H9 (cell line): ENCODE measurements at regions not wholly inside any gene's neighbourhood (a gene's known extent, or its start where the extent isn't known, plus 50 kb on each side); places are given as distances from the start of the nearest gene placed in this dataset.

Experiments used
- DNase-seq: peaks from one replicate; pipeline ENCODE4 v3.0.0-alpha.2; 2017
- H2AFZ ChIP-seq: one replicate; pipeline ENCODE4 v1.6.1; 2013; ENCODE audit warnings: mild to moderate bottlenecking, low read length, control low read depth, moderate library complexity
- H2AK5ac ChIP-seq: 2 replicates; pipeline ENCODE4 v1.6.1; 2013; ENCODE audit warnings: low read length, control low read depth, mixed read lengths; ENCODE audit not compliant: insufficient read length
- H2BK120ac ChIP-seq: one replicate; pipeline ENCODE4 v1.6.1; 2013; ENCODE audit warnings: low read depth, mild to moderate bottlenecking, low read length, control low read depth, inconsistent platforms; ENCODE audit not compliant: poor library complexity, severe bottlenecking
- H2BK12ac ChIP-seq: 2 replicates; pipeline ENCODE4 v1.6.1; 2013; ENCODE audit warnings: low read length, control low read depth, mixed read lengths, low read depth; ENCODE audit not compliant: insufficient read length
- H2BK15ac ChIP-seq: 2 replicates; pipeline ENCODE4 v1.6.1; 2013; ENCODE audit warnings: low read depth, low read length, control low read depth
- H2BK20ac ChIP-seq: one replicate; pipeline ENCODE4 v1.6.1; 2013; ENCODE audit warnings: low read depth, mild to moderate bottlenecking, low read length, control low read depth, inconsistent platforms; ENCODE audit not compliant: poor library complexity, severe bottlenecking
- H2BK5ac ChIP-seq: 2 replicates; pipeline ENCODE4 v1.6.1; 2013; ENCODE audit warnings: low read length, control low read depth, mixed read lengths; ENCODE audit not compliant: insufficient read length
- H3K14ac ChIP-seq: 2 replicates; pipeline ENCODE4 v1.6.1; 2013; ENCODE audit warnings: low read length, control low read depth; ENCODE audit not compliant: insufficient read depth
- H3K18ac ChIP-seq: 2 replicates; pipeline ENCODE4 v1.6.1; 2013; ENCODE audit warnings: low read depth, mild to moderate bottlenecking, mixed read lengths, low read length, control low read depth; ENCODE audit not compliant: insufficient read length
- H3K23ac ChIP-seq: 2 replicates; pipeline ENCODE4 v1.6.1; 2013; ENCODE audit warnings: low read length, control low read depth, mixed read lengths, low read depth; ENCODE audit not compliant: insufficient read length
- H3K23me2 ChIP-seq: 2 replicates; pipeline ENCODE4 v1.6.1; 2013; ENCODE audit warnings: low read depth, mild to moderate bottlenecking, mixed read lengths, low read length, control low read depth; ENCODE audit not compliant: insufficient read length, poor library complexity, severe bottlenecking
- H3K27ac ChIP-seq: 2 replicates; pipeline ENCODE4 v1.5.1; 2013; ENCODE audit warnings: low read length, control low read depth, mixed read lengths, low read depth; ENCODE audit not compliant: insufficient read length
- H3K27me3 ChIP-seq: 2 replicates; pipeline ENCODE4 v1.6.1; 2013; ENCODE audit warnings: low read length, control low read depth, inconsistent platforms; ENCODE audit not compliant: insufficient read depth
- H3K4ac ChIP-seq: 2 replicates; pipeline ENCODE4 v1.6.1; 2013; ENCODE audit warnings: low read depth, mild to moderate bottlenecking, control low read depth, inconsistent platforms, low read length, moderate library complexity
- H3K4me1 ChIP-seq: 2 replicates; pipeline ENCODE4 v1.6.1; 2013; ENCODE audit warnings: low read length, control low read depth, inconsistent platforms; ENCODE audit not compliant: insufficient read depth
- H3K4me2 ChIP-seq: 2 replicates; pipeline ENCODE4 v1.6.1; 2013; ENCODE audit warnings: low read length, control low read depth, mixed read lengths; ENCODE audit not compliant: insufficient read length, insufficient read depth
- H3K56ac ChIP-seq: 2 replicates; pipeline ENCODE4 v1.6.1; 2013; ENCODE audit warnings: low read depth, mild to moderate bottlenecking, mixed read lengths, low read length, control low read depth; ENCODE audit not compliant: insufficient read length
- H3K79me1 ChIP-seq: 2 replicates; pipeline ENCODE4 v1.6.1; 2013; ENCODE audit warnings: low read depth, mild to moderate bottlenecking, moderate library complexity, low read length, control low read depth, inconsistent platforms; ENCODE audit not compliant: insufficient read depth, poor library complexity, severe bottlenecking
- H3K79me2 ChIP-seq: 2 replicates; pipeline ENCODE4 v1.6.1; 2013; ENCODE audit warnings: low read length, control low read depth, inconsistent platforms; ENCODE audit not compliant: insufficient read depth
- H3K9ac ChIP-seq: 2 replicates; pipeline ENCODE4 v1.6.1; 2013; ENCODE audit warnings: low read length, control low read depth, mixed read lengths; ENCODE audit not compliant: insufficient read length; ENCODE audit errors: extremely low read depth
- H3K9me3 ChIP-seq: one replicate; pipeline ENCODE4 v1.6.1; 2013; ENCODE audit warnings: low read depth, low read length, inconsistent platforms; ENCODE audit not compliant: control insufficient read depth
- H3T11ph ChIP-seq: one replicate; pipeline ENCODE4 v1.6.1; 2013; ENCODE audit warnings: mild to moderate bottlenecking, low read length, control low read depth, inconsistent platforms
- H4K20me1 ChIP-seq: one replicate; pipeline ENCODE4 v1.6.1; 2013; ENCODE audit not compliant: control insufficient read depth, insufficient read length, insufficient read depth
- H4K5ac ChIP-seq: 2 replicates; pipeline ENCODE4 v1.6.1; 2013; ENCODE audit warnings: low read depth, mild to moderate bottlenecking, mixed read lengths, low read length, control low read depth; ENCODE audit not compliant: insufficient read length
- H4K8ac ChIP-seq: replicated peaks from 2 replicates; pipeline ENCODE4 v1.6.1; 2013; ENCODE audit warnings: low read length, control low read depth, mixed read lengths, low read depth; ENCODE audit not compliant: insufficient read length
- H4K91ac ChIP-seq: 2 replicates; pipeline ENCODE4 v1.6.1; 2013; ENCODE audit warnings: low read depth, mild to moderate bottlenecking, moderate library complexity, mixed read lengths, low read length, control low read depth; ENCODE audit not compliant: insufficient read length
- H3K27ac Mint-ChIP-seq, 3 experiments: 2 replicates in 2 of 3; 3 replicates in 1 of 3; pipeline ENCODE4 v1.8.0; 2020 to 2021; ENCODE audit warnings: mixed read lengths in 3 of 3, mild to moderate bottlenecking in 1 of 3, moderate library complexity in 1 of 3
- H3K27me3 Mint-ChIP-seq: 2 replicates; pipeline ENCODE4 v1.8.0; 2021; ENCODE audit warnings: low read depth, mild to moderate bottlenecking, moderate library complexity, mixed read lengths
- H3K36me3 Mint-ChIP-seq, 3 experiments: 2 replicates in 2 of 3; 3 replicates in 1 of 3; pipeline ENCODE4 v1.8.0; 2020 to 2021; ENCODE audit warnings: low read depth in 3 of 3, mixed read lengths in 3 of 3; ENCODE audit not compliant: insufficient read depth in 1 of 3
- H3K4me1 Mint-ChIP-seq, 2 experiments: 2 replicates each; pipeline ENCODE4 v1.8.0; 2020; ENCODE audit warnings: mixed read lengths in 2 of 2
- H3K4me3 Mint-ChIP-seq, 2 experiments: 2 replicates in 1 of 2; 3 replicates in 1 of 2; pipeline ENCODE4 v1.8.0; 2020 to 2021; ENCODE audit warnings: mild to moderate bottlenecking in 2 of 2, mixed read lengths in 2 of 2, moderate library complexity in 1 of 2
- H3K9me3 Mint-ChIP-seq, 2 experiments: 2 replicates in 1 of 2; 3 replicates in 1 of 2; pipeline ENCODE4 v1.8.0; 2020; ENCODE audit warnings: mild to moderate bottlenecking in 2 of 2, mixed read lengths in 2 of 2, moderate library complexity in 1 of 2
- WGBS: extraction: QIAGEN DNeasy Blood & Tissue Kit; methylation state at CpG from one replicate; pipeline ENCODE4 v1.1.7; 2013; ENCODE audit warnings: missing lambda C conversion rate, low lambda C conversion rate, mixed read lengths; ENCODE audit not compliant: insufficient read length; ENCODE audit errors: extremely low coverage; 5-methylcytosine and 5-hydroxymethylcytosine counted together
- TF ChIP-seq, protein P1 (sequence below): fragments of 200-600 bp; sonication (generic); conservative IDR thresholded peaks from 3 replicates; pipeline ENCODE4 v1.8.0; 2021; ENCODE audit warnings: antibody characterized with exemption, mild to moderate bottlenecking

DNA sequence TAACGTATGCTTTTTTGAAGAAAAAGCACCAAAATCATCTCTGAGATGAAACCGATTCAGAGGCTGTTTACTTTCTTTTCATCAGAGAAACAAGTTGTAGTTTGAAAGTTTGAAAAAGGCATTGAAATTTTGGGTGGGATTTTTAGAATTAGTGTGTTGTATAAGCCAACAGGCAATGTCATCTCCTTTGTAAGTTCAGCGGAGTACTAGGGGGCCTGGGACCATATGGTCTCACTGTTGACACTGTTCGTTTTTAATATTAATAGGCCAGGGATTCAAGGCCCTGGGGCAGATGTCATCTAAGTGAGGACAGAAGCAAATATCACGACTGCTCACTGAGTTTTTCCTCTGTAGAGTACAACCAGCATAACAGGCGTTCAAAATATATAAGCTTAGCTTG lies 256.2 kb upstream of the RARB start:
- H2BK12ac ChIP-seq = no peak overlapping the region
- no peak overlapping the region for H3K27ac Mint-ChIP-seq
- H3K4me3 Mint-ChIP-seq = no peak overlapping the region

More for the DNA sequence above, 256.2 kb upstream of the RARB start:
- Histone ChIP-seq H3K56ac (no peak overlapping the region), H3K79me1 (no peaks in the 10 kb centered on the region), H2BK15ac (no peak overlapping the region), H3K79me2 (no peaks in the 10 kb centered on the region), H3K4ac (no peak overlapping the region), H2BK20ac (no peak overlapping the region), H3K23ac (no peak overlapping the region), H3K27me3 (no peaks in the 10 kb centered on the region), H3K27ac (no peak overlapping the region), H3K4me2 (no peak overlapping the region), H2BK120ac (no peak overlapping the region), H3K23me2 (no peaks in the 10 kb centered on the region), H4K20me1 (no peaks in the 10 kb centered on the region), H3K9ac (no peak overlapping the region), H2AFZ (no peak overlapping the region), H3K9me3 (no peaks in the 10 kb centered on the region), H3K14ac (no peak overlapping the region), H2AK5ac (no peak overlapping the region), H3T11ph (no peak overlapping the region), H4K5ac (no peak overlapping the region), H4K8ac (no peak overlapping the region), H4K91ac (no peak overlapping the region), H2BK5ac (no peak overlapping the region), H3K18ac (no peak overlapping the region), H3K4me1 (no peaks in the 10 kb centered on the region; the same call in 1 of the 2 replicates)
- Mint-ChIP-seq H3K27me3 (no peaks in the 10 kb centered on the region), H3K9me3 (peaks cover 8 to 11% of the 10 kb centered on the region in 2 experiments; a peak in 4 of 5 replicates), H3K36me3 (peaks cover 8 to 12% (median 10%) of the 10 kb centered on the region in 3 experiments), H3K4me1 (peaks cover 36 to 39% of the 10 kb centered on the region in 2 experiments)
- DNase-seq = no peak
- WGBS = no CpG with 5 or more reads among the region's 6 CpGs
- TF ChIP-seq, protein P1, sequence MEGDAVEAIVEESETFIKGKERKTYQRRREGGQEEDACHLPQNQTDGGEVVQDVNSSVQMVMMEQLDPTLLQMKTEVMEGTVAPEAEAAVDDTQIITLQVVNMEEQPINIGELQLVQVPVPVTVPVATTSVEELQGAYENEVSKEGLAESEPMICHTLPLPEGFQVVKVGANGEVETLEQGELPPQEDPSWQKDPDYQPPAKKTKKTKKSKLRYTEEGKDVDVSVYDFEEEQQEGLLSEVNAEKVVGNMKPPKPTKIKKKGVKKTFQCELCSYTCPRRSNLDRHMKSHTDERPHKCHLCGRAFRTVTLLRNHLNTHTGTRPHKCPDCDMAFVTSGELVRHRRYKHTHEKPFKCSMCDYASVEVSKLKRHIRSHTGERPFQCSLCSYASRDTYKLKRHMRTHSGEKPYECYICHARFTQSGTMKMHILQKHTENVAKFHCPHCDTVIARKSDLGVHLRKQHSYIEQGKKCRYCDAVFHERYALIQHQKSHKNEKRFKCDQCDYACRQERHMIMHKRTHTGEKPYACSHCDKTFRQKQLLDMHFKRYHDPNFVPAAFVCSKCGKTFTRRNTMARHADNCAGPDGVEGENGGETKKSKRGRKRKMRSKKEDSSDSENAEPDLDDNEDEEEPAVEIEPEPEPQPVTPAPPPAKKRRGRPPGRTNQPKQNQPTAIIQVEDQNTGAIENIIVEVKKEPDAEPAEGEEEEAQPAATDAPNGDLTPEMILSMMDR = no peak
